ENCODE measurements at regions not wholly inside any gene's neighbourhood (a gene's known extent, or its start where the extent isn't known, plus 50 kb on each side); places are given as distances from the start of the nearest gene placed in this dataset.

- Mint-ChIP-seq H3K27ac (ENCODE audit: unreplicated experiment) (no peak overlapping the region), H3K4me1 (ENCODE audit: unreplicated experiment) (peaks cover 4% of the 10 kb centered on the region), H3K4me3 (ENCODE audit: unreplicated experiment) (peak overlapping the region; percentile 50), H3K27me3 (ENCODE audit: unreplicated experiment) (peaks cover 30% of the 10 kb centered on the region), H3K36me3 (ENCODE audit: unreplicated experiment) (no peaks in the 10 kb centered on the region), H3K9me3 (ENCODE audit: unreplicated experiment) (no peaks in the 10 kb centered on the region)
- TF ChIP-seq CTCF (IDR thresholded peaks at IDR 0.05): no peak
- DNase-seq (ENCODE audit: extremely low spot score, unreplicated experiment): no peak
Observed at GRCh38 chr13:94860981-94861407, 148.6 kb upstream of the SOX21 start.

- H3K27ac Mint-ChIP-seq (ENCODE audit: unreplicated experiment): no peak overlapping the region
- DNase-seq (ENCODE audit: extremely low spot score, unreplicated experiment): no peak
- peaks cover 4% of the 10 kb centered on the region for H3K4me1 Mint-ChIP-seq (ENCODE audit: unreplicated experiment)
- no peaks in the 10 kb centered on the region for H3K36me3 Mint-ChIP-seq (ENCODE audit: unreplicated experiment)
- H3K4me3 Mint-ChIP-seq (ENCODE audit: unreplicated experiment): no peak overlapping the region
- peaks cover 20% of the 10 kb centered on the region for H3K27me3 Mint-ChIP-seq (ENCODE audit: unreplicated experiment)
- no peaks in the 10 kb centered on the region for H3K9me3 Mint-ChIP-seq (ENCODE audit: unreplicated experiment)
- no peak for TF ChIP-seq CTCF (IDR thresholded peaks at IDR 0.05)
Observed at GRCh38 chr13:94859811-94860210, 147.5 kb upstream of the SOX21 start.

GRCh38 chr13:94859278-94859691 lies 146.9 kb upstream of the SOX21 start:
- Mint-ChIP-seq H3K4me3 (ENCODE audit: unreplicated experiment) (no peak overlapping the region), H3K9me3 (ENCODE audit: unreplicated experiment) (no peaks in the 10 kb centered on the region), H3K36me3 (ENCODE audit: unreplicated experiment) (no peaks in the 10 kb centered on the region), H3K27me3 (ENCODE audit: unreplicated experiment) (peaks cover 22% of the 10 kb centered on the region), H3K27ac (ENCODE audit: unreplicated experiment) (no peak overlapping the region), H3K4me1 (ENCODE audit: unreplicated experiment) (peaks cover 4% of the 10 kb centered on the region)
- no peak for DNase-seq (ENCODE audit: extremely low spot score, unreplicated experiment)
- TF ChIP-seq CTCF (IDR thresholded peaks at IDR 0.05): no peak

GRCh38 chr13:94858856-94859255 lies 146.5 kb upstream of the SOX21 start:
- H3K9me3 Mint-ChIP-seq (ENCODE audit: unreplicated experiment): no peaks in the 10 kb centered on the region
- H3K36me3 Mint-ChIP-seq (ENCODE audit: unreplicated experiment): no peaks in the 10 kb centered on the region
- peaks cover 23% of the 10 kb centered on the region for H3K27me3 Mint-ChIP-seq (ENCODE audit: unreplicated experiment)
- H3K4me3 Mint-ChIP-seq (ENCODE audit: unreplicated experiment): no peak overlapping the region
- H3K27ac Mint-ChIP-seq (ENCODE audit: unreplicated experiment): no peak overlapping the region
- H3K4me1 Mint-ChIP-seq (ENCODE audit: unreplicated experiment): peaks cover 4% of the 10 kb centered on the region
- no peak for DNase-seq (ENCODE audit: extremely low spot score, unreplicated experiment)
- TF ChIP-seq CTCF (IDR thresholded peaks at IDR 0.05): no peak

GRCh38 chr13:94854688-94855087 lies 142.3 kb upstream of the SOX21 start:
- H3K36me3 Mint-ChIP-seq (ENCODE audit: unreplicated experiment): no peaks in the 10 kb centered on the region
- no peak for DNase-seq (ENCODE audit: extremely low spot score, unreplicated experiment)
- TF ChIP-seq CTCF (IDR thresholded peaks at IDR 0.05): no peak
- peaks cover 31% of the 10 kb centered on the region for H3K27me3 Mint-ChIP-seq (ENCODE audit: unreplicated experiment)
- no peaks in the 10 kb centered on the region for H3K4me1 Mint-ChIP-seq (ENCODE audit: unreplicated experiment)
- no peak overlapping the region for H3K4me3 Mint-ChIP-seq (ENCODE audit: unreplicated experiment)
- no peak overlapping the region for H3K27ac Mint-ChIP-seq (ENCODE audit: unreplicated experiment)
- no peaks in the 10 kb centered on the region for H3K9me3 Mint-ChIP-seq (ENCODE audit: unreplicated experiment)
